ENCODE measurements at regions not wholly inside any gene's neighbourhood (a gene's known extent, or its start where the extent isn't known, plus 50 kb on each side); places are given as distances from the start of the nearest gene placed in this dataset.

DNA sequence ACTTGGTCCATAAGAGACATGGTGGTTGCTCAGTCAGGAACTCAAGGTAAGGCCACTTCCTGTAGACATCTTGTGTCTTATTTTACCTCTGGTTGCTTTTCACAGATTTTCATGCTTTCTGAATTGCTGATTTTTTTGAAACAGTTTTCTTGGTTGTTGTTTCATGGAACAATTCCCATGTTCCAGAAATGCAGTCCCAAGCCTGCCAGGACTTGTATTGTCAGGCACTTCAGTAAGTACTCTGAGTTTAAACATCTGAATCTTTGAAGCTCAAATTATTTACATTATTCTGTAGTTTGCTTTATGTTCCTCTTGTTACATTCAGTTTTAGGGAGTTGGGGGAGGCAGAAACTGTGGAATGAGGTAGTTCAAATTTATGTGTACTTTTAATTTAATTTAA lies 290.2 kb downstream of the DMRT2 start:
- Histone ChIP-seq H3K4me3 (no peak overlapping the region), H3K9me3 (ENCODE audit: low read depth) (no peaks in the 10 kb centered on the region), H4K20me1 (ENCODE audit: insufficient read depth, poor library complexity, severe bottlenecking) (no peaks in the 10 kb centered on the region), H3K4me2 (no peak overlapping the region), H3K36me3 (replicated peaks; ENCODE audit: insufficient read depth, low read depth) (no peaks in the 10 kb centered on the region), H3K9me2 (replicated peaks; ENCODE audit: insufficient read depth) (no peaks in the 10 kb centered on the region), H3K27me3 (no peaks in the 10 kb centered on the region), H3K79me2 (no peaks in the 10 kb centered on the region), H2AFZ (no peak overlapping the region), H3K27ac (no peak overlapping the region), H3K4me1 (ENCODE audit: insufficient read depth) (no peaks in the 10 kb centered on the region)
- no peak for TF ChIP-seq EZH2phosphoT487 (IDR thresholded peaks at IDR 0.05; ENCODE audit: low read depth, severe bottlenecking, unreplicated experiment)
- no peak for TF ChIP-seq EZH2 (IDR thresholded peaks at IDR 0.05; ENCODE audit: borderline replicate concordance)
- TF ChIP-seq, protein P1, sequence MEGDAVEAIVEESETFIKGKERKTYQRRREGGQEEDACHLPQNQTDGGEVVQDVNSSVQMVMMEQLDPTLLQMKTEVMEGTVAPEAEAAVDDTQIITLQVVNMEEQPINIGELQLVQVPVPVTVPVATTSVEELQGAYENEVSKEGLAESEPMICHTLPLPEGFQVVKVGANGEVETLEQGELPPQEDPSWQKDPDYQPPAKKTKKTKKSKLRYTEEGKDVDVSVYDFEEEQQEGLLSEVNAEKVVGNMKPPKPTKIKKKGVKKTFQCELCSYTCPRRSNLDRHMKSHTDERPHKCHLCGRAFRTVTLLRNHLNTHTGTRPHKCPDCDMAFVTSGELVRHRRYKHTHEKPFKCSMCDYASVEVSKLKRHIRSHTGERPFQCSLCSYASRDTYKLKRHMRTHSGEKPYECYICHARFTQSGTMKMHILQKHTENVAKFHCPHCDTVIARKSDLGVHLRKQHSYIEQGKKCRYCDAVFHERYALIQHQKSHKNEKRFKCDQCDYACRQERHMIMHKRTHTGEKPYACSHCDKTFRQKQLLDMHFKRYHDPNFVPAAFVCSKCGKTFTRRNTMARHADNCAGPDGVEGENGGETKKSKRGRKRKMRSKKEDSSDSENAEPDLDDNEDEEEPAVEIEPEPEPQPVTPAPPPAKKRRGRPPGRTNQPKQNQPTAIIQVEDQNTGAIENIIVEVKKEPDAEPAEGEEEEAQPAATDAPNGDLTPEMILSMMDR (IDR thresholded peaks at IDR 0.05; ENCODE audit: poor library complexity): no peak
- no peak for DNase-seq (ENCODE audit: low spot score)

GRCh38 chr9:1353291-1353690 lies 303.1 kb downstream of the DMRT2 start:
- Histone ChIP-seq H3K4me1 (ENCODE audit: insufficient read depth) (no peaks in the 10 kb centered on the region), H3K9me3 (ENCODE audit: low read depth) (peaks cover 4% of the 10 kb centered on the region), H3K79me2 (no peaks in the 10 kb centered on the region), H3K4me2 (no peak overlapping the region), H3K36me3 (replicated peaks; ENCODE audit: insufficient read depth, low read depth) (no peaks in the 10 kb centered on the region), H3K27me3 (no peaks in the 10 kb centered on the region), H2AFZ (no peak overlapping the region), H3K27ac (no peak overlapping the region), H3K9me2 (replicated peaks; ENCODE audit: insufficient read depth) (no peaks in the 10 kb centered on the region), H3K4me3 (no peak overlapping the region), H4K20me1 (ENCODE audit: insufficient read depth, poor library complexity, severe bottlenecking) (no peaks in the 10 kb centered on the region)
- DNase-seq (ENCODE audit: low spot score): no peak
- WGBS (ENCODE audit: low lambda C conversion rate, missing lambda C conversion rate): 60% methylated on average over 3 of the region's 3 CpGs
- TF ChIP-seq EZH2phosphoT487 (IDR thresholded peaks at IDR 0.05; ENCODE audit: low read depth, severe bottlenecking, unreplicated experiment) (no peak), EZH2 (IDR thresholded peaks at IDR 0.05; ENCODE audit: borderline replicate concordance) (no peak)
- TF ChIP-seq, protein P1 (IDR thresholded peaks at IDR 0.05; ENCODE audit: poor library complexity): no peak

GRCh38 chr9:1354086-1354485 lies 303.9 kb downstream of the DMRT2 start:
- no peak overlapping the region for H3K27ac ChIP-seq
- no peak overlapping the region for H3K4me3 ChIP-seq
- H3K4me2 ChIP-seq: no peak overlapping the region
- H3K4me1 ChIP-seq (ENCODE audit: insufficient read depth): no peaks in the 10 kb centered on the region
- TF ChIP-seq EZH2 (IDR thresholded peaks at IDR 0.05; ENCODE audit: borderline replicate concordance) (no peak), EZH2phosphoT487 (IDR thresholded peaks at IDR 0.05; ENCODE audit: low read depth, severe bottlenecking, unreplicated experiment) (no peak)
- TF ChIP-seq, protein P1 (IDR thresholded peaks at IDR 0.05; ENCODE audit: poor library complexity): no peak
- H3K36me3 ChIP-seq (replicated peaks; ENCODE audit: insufficient read depth, low read depth): no peaks in the 10 kb centered on the region
- no peak for DNase-seq (ENCODE audit: low spot score)
- H2AFZ ChIP-seq: no peak overlapping the region
- 49% methylated on average over 5 of the region's 5 CpGs for WGBS (ENCODE audit: low lambda C conversion rate, missing lambda C conversion rate)
- H3K79me2 ChIP-seq: no peaks in the 10 kb centered on the region
- no peaks in the 10 kb centered on the region for H3K9me2 ChIP-seq (replicated peaks; ENCODE audit: insufficient read depth)
- no peaks in the 10 kb centered on the region for H3K9me3 ChIP-seq (ENCODE audit: low read depth)
- H4K20me1 ChIP-seq (ENCODE audit: insufficient read depth, poor library complexity, severe bottlenecking): no peaks in the 10 kb centered on the region
- H3K27me3 ChIP-seq: no peaks in the 10 kb centered on the region

DNA sequence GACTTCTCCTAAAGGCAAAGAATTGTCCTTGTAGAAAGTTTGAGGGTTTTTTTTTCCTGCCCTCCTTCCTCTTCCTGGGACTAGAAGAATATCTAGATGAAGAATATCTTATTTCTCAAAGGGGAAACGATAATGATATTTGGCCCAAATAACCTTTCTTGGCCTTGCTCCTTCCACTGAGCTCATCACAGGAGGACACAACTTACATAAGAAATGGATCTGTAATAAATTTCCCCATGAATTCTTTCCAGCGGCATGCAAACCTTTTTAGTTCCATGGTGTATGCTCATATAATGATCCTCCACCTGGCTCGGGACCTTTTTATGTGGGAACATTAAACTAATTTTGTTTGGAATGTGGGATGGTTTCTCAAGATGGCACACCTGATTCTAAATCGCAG lies 304.4 kb downstream of the DMRT2 start:
- no peaks in the 10 kb centered on the region for H4K20me1 ChIP-seq (ENCODE audit: insufficient read depth, poor library complexity, severe bottlenecking)
- no peaks in the 10 kb centered on the region for H3K27me3 ChIP-seq
- no peaks in the 10 kb centered on the region for H3K79me2 ChIP-seq
- no peak for DNase-seq (ENCODE audit: low spot score)
- no peaks in the 10 kb centered on the region for H3K9me3 ChIP-seq (ENCODE audit: low read depth)
- no peak overlapping the region for H3K4me2 ChIP-seq
- H3K4me1 ChIP-seq (ENCODE audit: insufficient read depth): no peaks in the 10 kb centered on the region
- H3K9me2 ChIP-seq (replicated peaks; ENCODE audit: insufficient read depth): no peaks in the 10 kb centered on the region
- no peaks in the 10 kb centered on the region for H3K36me3 ChIP-seq (replicated peaks; ENCODE audit: insufficient read depth, low read depth)
- no peak overlapping the region for H3K4me3 ChIP-seq
- no peak overlapping the region for H3K27ac ChIP-seq
- WGBS (ENCODE audit: low lambda C conversion rate, missing lambda C conversion rate): 70% methylated on average over 4 of the region's 4 CpGs
- TF ChIP-seq EZH2phosphoT487 (IDR thresholded peaks at IDR 0.05; ENCODE audit: low read depth, severe bottlenecking, unreplicated experiment) (no peak), EZH2 (IDR thresholded peaks at IDR 0.05; ENCODE audit: borderline replicate concordance) (no peak)
- TF ChIP-seq, protein P1 (IDR thresholded peaks at IDR 0.05; ENCODE audit: poor library complexity): no peak
- no peak overlapping the region for H2AFZ ChIP-seq

Data from hepatocyte (in vitro differentiated cells).